ENCODE measurements at regions not wholly inside any gene's neighbourhood (a gene's known extent, or its start where the extent isn't known, plus 50 kb on each side); places are given as distances from the start of the nearest gene placed in this dataset.
"Not testable (repeated sequence)": the region's sequence is repeated elsewhere in the genome, so short reads cannot be mapped to it uniquely, and the experiment has no call there.

DNA sequence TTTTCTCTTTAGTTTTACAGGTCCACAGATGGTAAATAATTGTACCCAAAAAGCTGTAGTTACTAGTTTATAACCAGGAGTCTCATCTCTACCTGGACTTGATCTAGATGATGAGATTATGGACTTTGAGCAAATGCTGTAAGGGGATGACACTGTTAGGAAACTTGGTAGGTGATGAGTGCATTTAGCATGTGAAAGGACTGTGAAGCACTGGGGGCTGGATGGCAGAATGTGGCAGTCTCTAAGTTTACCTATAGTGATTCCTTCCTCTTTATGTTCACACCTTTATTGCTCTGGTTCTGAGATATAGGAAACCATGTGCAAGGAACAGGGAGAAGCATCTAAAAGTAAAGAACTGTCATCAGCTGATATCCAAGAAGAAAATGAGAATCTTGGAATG lies 230.7 kb upstream of the CHORDC1 start:
- no peak for DNase-seq

DNA sequence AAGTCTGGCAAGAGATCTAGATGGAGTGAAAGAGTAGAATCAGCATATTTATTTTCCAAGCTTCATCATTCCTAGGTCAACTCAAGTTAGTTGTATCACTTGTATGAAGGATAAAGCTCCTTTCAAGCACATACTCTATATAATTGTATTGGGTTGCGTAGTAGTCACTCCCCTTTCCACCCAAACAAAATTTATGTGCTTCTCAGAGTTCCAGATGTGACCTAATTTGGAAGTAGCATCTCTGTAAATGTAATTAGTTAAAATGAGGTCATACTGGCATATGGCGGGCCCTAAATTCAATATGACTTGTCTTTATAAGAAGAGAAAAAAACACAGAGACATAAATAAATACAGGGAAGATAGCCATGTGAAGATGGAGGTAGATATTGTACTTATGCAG lies 226.8 kb upstream of the CHORDC1 start:
- DNase-seq: no peak

DNA sequence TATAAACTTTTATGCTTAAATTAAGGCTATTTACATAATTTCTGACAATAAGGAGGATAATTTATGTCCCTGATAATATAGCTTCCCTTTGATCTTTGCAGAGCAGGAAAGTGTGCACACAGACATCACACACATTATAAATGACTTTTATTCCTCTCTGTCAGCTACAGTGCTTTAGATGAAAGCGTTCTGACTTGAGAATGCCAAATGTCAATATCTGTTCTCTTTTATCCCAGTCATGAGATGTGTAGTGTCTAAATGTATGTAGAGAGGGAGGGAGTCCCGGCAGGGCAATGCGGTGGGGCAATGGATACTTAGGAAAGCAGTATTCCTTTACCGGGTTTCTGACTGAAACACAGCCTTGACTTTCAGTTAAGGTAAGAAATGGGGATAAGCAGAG lies 225.4 kb upstream of the CHORDC1 start:
- no peak for DNase-seq

DNA sequence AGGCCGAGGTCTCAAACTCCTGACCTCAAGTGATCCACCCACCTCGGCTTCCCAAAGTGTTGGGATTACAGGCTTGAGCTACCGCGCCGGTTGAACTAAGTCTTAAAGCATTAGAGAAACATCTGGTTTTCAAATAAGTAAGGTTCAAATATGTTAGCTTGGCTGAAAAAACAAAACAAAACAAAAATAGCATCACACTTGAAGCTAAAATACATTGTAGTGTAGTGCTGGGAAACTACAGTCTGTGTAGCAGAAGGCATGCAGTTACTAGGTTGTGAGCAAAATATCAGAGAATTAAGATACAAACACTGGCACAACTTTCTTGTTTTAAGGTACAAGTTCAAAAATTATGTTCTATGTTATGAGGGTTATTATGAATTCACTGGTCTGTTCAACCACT lies 224.8 kb upstream of the CHORDC1 start:
- no peak for DNase-seq

DNA sequence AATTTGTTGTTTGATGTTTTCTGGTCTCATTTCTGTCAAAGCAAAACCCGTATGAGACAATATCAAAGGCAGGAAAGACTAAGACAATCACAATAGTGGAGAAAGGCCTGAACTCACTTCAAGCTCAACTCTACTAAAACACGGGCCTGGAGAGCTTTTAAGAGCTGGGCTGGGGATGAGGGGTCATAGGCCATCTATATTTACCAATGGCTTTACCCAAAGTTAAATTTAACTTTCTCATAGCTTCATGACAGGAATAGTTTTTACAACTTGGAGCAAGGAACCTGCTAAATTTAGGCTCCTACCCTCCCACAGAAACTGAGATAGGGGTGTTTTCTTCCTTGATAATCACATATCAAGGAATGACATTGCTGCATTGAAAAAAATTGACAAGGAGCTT lies 223.4 kb upstream of the CHORDC1 start:
- DNase-seq: no peak

DNA sequence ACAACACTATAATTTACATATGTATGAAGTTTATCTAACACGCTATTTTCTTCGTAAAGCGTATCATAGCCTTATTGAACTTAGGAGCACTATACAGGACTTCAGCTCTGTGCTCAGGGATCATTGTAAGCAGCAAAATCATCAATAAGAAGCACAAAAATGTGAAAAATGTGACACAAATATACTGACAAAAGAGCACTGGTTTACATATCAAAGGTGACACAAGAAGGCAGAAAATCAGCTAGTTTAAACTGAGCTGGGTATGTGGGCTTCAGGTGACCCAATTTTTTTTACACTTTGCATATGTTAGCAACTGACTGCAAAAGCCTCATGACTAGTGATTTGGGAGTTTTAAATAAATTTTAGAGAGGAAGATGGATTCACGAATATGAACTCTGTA lies 215.2 kb upstream of the CHORDC1 start:
- no peak for DNase-seq

DNA sequence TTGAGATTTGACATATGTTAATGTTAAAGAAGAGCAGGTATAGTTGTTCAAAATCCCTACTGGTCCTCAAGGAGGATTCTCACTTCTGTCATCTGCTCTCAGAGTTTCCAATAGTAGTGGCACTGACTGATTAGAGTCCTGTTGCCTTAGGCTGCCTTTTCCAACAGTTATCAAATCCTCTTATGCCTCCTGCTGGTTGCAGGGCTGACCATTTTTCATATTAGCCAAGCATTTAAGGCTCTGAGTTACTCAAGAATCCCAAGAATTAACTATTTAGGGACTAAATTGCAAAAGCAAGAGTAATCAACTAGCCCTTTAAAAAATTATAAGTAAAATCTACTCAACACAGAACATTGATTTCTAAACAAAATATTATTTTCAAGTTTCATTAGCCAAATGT lies 212.0 kb upstream of the CHORDC1 start:
- DNase-seq: no peak

DNA sequence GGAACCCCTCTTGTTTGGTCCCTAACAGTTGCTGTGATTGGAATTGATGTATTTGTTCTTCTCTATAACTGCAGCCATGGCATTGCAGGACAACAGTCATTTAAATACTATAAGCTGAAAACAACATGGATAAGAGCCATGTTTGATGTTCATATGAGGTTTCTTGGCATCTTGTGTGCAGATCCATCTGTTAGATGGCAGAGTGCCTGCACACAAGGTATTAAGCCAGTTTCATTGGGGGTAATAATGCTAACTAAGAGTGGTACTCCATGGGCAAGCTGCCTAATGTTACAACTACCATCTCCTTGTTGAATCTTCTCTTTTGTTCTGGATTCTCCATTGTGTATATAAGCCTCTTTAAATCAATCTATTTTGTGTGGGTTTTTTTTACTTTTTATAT lies 206.0 kb upstream of the CHORDC1 start:
- DNase-seq: no peak

DNA sequence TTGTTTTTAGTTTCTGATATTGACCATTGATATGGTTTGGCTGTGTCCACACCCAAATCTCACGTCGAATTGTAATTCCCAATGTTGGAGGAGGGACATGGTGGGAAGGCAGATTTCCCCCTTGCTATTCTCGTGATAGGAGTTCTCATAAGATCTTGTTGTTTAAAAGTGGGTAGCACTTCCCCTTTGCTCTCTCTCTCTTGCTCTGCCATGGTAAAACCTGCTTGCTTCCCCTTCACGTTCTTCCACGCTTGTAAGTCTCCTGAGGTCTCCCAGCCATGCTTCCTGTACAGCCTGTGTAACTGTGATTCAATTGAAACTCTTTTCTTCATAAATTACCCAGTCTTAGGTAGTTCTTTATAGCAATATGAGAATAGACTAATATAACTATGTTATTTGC lies 203.6 kb upstream of the CHORDC1 start:
- DNase-seq: no peak

DNA sequence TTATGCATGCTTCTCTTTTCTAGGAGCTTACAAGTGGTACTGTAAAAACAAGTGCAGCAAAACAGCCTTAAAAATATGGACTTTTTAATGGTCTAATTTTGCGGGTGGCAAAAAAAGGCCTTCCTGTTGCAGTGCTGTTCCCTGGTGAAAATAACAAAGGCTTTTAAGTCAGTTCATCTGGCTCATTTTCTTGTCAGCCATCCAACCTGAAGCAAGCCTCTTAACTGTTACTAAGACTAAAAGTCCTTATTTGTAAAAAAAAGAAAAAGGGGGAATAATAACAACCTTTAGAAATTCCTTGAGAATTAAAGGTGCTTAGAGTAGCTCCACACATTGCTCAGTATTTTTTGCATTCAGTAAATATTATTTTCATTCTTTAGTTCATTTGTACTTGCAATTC lies 200.5 kb upstream of the CHORDC1 start:
- DNase-seq: no peak

DNA sequence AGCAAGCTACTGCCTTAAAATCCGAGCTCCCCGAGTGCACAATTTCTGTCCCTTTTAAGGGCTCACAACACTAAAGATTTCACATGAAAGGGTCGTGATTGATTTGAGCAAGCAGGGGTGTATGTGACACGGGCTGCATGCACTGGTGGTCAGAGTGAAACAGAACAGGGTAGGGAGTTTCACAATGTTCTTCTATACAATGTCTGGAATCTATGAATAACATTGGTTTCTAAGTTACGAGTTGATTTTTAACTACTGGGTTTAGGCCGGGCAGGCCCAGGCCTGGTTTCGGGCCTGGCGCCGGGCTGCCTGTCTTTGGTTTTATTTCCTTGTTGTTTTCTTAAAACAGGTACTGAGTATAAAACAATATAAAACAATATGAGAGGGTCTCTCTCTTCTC lies 199.9 kb upstream of the CHORDC1 start:
- DNase-seq: not testable (repeated sequence)

DNA sequence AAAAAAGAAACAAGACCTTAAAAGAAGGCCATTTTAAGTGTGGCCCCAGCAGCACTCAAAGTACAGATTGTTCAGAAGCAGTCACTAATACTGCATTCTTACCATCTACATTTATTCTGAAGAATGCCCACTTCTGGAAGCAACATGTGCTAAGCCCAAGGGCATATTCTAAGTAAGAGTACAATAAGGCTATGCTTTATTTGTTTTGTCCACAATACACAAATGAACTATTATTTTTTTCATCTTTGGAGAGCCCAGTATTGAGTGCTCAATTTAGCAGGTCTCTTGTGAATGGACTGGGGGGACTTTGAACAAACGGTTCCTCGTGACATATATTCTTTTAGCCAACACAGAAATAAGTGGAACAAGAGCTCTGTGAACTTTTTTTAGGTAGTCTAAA lies 191.4 kb upstream of the CHORDC1 start:
- DNase-seq: no peak

DNA sequence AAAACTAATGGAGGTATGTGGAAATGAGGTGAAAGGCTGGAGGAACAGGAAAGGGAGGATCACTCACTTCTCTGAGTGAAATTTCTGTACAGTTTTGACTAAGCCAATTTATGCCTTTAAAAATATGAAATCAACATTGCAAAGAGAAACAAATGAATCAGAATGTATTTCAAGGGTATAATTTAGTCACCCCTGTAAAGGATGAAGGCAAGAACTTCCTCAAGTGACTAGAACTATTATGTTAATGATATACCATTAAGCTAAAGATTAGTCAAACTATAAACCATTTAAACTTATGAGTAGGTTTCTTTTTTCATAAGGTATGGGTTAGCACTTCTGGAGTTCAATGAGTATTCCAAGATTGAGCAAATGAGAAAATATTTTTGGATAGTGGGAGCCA lies 184.5 kb upstream of the CHORDC1 start:
- no peak for DNase-seq

DNA sequence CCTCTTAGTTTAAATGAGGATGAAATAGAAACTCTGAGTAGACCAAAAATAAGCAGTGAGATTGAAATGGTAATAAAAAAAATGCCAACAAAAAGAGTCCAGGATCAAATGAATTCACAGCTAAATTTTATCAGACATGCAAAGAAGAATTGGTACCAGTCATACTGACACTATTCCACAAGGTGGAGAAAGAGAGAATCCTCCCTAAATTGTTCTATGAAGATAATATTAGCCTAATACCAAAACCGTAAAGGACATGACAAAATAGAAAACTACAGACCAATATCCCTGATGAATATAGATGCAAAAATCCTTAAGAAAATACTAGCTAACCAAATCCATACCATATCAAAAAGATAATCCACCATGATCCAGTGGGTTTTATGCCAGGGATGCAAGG lies 169.8 kb upstream of the CHORDC1 start:
- no peak for DNase-seq

DNA sequence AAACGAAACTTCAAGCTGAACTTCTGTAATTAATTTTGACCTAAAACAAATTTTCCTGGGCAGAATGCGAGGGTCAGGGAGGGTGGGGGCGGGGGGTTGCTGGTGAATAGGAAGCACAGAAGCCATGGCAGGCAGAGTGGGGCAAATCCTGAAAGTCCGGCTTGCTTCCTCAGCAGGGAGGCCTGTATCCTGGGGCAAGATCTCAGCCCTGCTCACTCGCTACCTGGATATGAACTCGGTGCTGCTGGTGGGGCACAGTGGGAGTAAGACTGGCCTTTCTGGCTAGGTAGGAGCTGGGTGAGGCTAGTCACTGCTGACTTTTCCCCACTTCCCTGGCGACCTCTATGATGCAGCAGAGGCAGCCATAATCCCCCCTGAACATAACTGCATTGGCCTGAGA lies 168.9 kb upstream of the CHORDC1 start:
- no peak for DNase-seq

DNA sequence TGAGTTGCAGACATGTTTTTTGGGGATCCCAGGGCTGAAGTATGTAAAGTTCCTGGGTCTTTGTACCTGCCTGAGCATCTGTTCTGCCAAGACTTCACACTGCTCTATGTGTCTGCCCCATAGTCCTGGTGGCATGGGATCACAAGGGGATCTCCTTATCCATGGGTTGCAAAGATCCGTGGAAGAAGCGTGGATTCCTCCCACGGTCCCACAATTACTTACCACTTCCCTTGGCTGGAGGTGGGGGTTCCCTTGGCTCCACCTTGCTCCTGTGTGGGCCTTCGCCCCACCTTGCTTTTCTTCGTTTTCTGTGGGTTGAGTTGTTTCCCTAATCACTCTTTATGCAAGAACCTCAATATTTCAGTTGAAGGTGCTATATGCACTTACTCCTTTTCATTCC lies 157.4 kb upstream of the CHORDC1 start:
- no peak for DNase-seq

DNA sequence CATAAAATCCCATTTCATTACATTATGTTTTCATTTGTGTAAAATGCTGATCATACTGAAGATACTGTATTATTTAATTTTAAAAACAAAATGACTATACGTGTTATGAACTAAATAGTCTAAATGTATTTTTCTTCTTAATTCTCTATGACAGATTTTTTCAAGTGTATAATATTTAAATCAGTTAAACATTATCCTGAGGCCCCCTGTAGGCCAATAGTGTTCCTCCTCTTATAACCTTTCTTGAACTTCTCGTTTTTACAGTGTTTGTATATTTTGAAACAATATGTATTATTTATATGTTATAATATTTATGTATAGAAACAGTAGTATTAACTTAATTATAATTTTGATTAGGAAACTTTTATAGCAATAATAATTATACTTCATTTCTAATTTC lies 151.1 kb upstream of the CHORDC1 start:
- no peak for DNase-seq

DNA sequence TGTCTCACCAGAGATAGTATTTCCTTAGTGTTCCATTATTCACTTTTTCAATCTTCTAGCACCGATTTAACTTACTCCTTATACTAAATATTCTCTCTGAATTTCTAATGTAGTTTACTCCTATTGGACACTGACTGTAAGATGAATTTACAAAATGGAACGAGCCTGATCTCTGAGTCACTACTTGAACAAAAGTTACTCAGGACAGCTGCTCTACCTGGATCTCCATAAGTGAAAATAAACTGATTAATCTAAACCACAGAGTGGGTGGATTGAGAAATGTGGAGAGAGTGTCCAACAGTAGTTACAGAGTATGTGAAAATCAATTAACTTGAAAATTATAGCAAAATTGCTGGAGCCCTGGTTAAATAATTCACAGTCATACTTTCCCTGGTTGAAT lies 141.7 kb upstream of the CHORDC1 start:
- DNase-seq: no peak

DNA sequence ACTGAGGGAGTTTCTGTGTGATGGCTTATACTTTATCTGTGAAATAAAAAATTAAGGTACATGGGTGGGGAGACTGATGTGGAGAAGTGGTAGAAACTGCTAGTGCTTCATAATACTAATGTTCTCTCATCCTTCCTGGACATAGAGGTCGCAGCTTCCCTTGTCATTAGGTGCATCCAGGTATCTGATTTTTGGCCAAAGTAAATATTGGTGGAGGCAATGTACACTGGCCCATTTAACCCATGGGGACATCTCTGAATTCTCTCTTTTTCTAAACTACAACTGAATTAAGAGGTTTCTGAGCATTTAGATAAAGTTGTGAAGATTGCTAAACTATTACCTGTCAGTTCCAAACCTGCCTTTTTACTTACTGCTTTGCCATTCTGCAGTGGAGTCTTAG lies 140.9 kb upstream of the CHORDC1 start:
- DNase-seq: no peak

DNA sequence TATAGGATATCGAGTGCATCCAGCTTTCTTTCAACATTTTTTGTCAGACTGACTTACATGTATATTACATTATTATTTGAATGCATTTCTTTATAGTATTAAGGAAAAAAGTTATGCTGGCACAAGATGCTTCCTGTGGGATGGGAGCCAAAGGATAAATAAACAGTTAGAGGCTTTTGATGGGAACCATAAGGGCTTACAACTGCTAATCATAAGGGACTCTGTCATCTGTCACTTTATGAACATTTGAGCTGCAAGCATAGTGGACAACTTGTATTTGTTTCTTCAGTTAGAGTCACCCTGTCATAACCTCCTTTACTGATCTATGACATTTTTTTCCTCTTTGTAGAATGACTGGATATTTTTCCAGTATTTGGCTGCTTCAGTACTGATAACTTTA lies 132.4 kb upstream of the CHORDC1 start:
- DNase-seq: no peak

DNA sequence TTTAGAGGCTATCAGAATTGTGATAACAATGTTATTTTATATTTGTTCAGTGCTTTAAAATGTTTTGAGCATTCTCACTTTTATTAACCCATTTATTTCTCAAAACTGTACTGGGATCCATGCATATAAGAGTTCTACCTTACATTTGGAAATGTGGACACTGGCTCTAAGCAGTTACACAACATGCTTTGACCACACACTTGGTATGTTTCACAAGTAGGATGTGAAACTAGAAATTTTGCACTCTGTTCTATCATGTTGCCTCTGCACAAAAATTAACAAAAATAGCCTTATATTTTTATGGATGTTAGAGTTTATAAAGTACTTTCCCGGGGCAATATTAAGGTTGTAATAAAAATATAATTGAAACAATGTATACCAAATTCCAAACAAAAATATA lies 126.9 kb upstream of the CHORDC1 start:
- DNase-seq: no peak

DNA sequence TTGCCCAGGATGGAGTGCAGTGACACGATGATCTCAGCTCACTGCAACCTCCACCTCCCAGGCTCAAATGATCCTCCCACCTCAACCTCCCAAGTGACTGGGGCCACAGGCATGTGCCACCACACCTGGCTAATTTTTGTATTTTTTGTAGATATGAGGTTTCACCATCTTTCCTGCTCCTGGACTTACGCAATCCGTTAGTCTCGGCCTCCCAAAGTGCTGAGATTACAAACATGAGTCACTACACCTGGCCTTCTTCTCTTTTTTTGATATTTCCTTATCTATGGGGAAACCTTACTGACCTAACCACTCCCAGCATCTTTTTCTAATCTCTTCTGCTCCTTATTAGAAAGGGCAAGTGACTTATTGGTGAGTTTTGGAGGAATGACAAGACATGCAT lies 121.7 kb upstream of the CHORDC1 start:
- no peak for DNase-seq

DNA sequence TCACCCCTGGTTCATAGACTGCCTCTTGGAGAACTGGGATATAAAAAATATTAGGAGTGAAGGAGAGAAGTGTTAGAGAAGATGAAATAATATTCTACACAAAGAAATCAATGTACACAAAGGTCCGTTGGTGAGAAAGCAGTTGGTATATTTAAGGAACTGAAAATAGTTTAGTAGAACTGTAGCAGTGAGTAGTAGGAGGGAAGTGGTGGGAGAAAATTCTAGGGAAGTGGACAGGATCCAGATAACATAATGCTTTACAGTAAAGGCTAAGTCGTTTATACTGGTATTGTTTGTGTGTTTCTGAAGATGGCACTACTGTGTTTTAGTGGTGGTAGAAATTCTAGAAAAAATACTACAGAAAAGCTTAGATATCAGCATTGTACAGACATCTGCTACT lies 120.8 kb upstream of the CHORDC1 start:
- DNase-seq: no peak

DNA sequence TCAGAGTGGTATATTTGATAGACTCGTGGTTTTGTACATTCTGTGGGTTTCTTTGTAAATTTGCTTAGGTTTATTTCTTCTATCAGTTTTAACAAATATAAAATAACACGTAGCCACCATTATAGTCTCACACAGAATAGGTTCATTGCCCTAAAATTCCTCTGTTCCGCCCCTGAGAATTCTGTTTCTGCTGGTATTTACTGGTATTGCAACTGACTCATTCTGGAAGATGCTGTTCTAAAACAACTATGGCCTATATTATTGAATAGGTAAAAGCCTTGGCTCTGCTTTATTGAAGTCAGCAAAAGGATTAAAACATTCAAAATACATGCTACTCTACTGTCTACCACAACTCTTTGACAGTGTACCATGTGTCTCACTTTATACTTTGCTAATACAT lies 119.1 kb upstream of the CHORDC1 start:
- no peak for DNase-seq

DNA sequence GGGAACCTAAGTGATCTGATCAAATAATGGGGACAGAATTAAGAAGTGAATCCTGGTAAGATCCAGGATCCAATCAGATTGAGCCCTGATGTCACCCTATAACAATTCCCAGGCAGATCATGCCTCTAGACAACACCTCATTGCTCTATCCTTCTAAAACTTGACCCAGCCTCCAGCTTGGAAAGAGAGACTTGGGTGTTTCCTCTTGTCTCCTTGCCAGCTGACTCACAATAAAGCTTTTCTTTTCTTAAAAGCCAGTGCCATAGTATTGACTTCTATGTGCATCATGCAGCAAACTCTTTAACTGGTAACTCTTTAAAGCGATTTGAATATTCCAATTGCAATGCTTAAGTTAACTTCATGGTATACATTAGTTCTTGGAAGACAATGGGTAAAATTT lies 109.6 kb upstream of the CHORDC1 start:
- no peak for DNase-seq

DNA sequence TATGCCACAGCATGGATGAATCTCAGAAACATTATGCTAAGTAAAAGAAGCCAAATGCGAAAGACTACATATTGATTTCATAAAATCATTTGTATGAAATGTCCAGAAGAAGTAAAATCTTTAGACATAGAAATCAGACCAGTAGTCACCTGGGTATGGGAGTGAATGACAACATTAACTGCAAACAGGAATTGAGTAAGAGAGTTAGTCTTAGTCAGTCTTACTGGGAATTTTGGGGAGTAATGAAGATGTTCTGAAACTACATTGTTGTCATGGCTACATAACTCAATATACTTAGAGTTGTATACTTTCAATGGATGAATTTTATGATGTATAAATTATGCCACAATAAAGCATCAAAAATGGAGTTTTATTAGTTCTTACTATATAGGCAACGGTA lies 107.8 kb upstream of the CHORDC1 start:
- no peak for DNase-seq

DNA sequence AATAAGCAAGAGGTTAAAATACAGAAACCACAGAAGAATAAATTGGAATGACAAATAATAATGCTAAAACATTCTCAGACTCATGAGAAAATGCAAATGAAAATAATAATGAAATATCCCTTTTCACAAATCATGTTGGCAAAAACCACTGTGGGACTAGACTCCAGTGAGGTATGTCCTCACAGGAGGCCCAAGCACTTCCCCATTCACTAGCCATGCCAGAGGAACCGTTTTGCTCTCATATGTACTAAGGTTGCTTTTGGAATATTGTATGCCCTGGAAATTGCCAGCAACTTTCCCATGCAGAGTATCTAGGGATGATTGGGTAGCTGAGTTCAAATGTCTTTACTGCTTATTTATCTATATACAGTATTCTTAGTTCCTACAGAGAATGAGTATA lies 106.2 kb upstream of the CHORDC1 start:
- DNase-seq: no peak
